Endothelial cell of umbilical vein (primary cell): ENCODE measurements at regions not wholly inside any gene's neighbourhood (a gene's known extent, or its start where the extent isn't known, plus 50 kb on each side); places are given as distances from the start of the nearest gene placed in this dataset.

ENCODE experiments used
- BruUV-seq: library from RNA; stranded (reverse); fragments of 400-500 nt; replicated peaks from 2 replicates; lab custom pipeline; 2021; lab: Mats Ljungman, UMichigan
- CTCF ChIA-PET: fragments of 300-600, 350-600 bp; sonication (Branson Sonifier 250); formaldehyde crosslinking; loops from one replicate; lab custom pipeline; 2021; ENCODE audit warnings: antibody characterized with exemption, inconsistent platforms; lab: Charles Lee
- POLR2A ChIA-PET: fragments of 300-600, 350-600 bp; sonication (Branson Sonifier 250); formaldehyde crosslinking; loops from one replicate; lab custom pipeline; 2021; ENCODE audit warnings: antibody characterized with exemption, inconsistent platforms; lab: Charles Lee
- DNase-seq: peaks from one replicate; pipeline ENCODE4 v3.0.0-alpha.2; 2011; ENCODE audit warnings: low read depth, low spot score
- FAIRE-seq: peaks from 2 replicates; lab custom pipeline; 2011; peaks lifted over from hg19 to GRCh38; lab: Jason Lieb, UNC
- H2AFZ ChIP-seq: 2 replicates; pipeline ENCODE4 v1.6.0; 2012; ENCODE audit warnings: low read depth, low read length, control low read depth, inconsistent platforms
- H3K27ac ChIP-seq: 2 replicates; pipeline ENCODE4 v1.5.1; 2011; ENCODE audit warnings: low read depth, mild to moderate bottlenecking, control low read depth, low read length, moderate library complexity; ENCODE audit not compliant: insufficient read depth
- H3K27me3 ChIP-seq, 2 experiments: 2 replicates each; pipeline versions ENCODE4 v1.6.0 to v1.6.1; 2011; ENCODE audit warnings: low read length in 2 of 2, mixed read lengths in 1 of 2; ENCODE audit not compliant: control insufficient read depth in 2 of 2, insufficient read depth in 2 of 2
- H3K36me3 ChIP-seq, 2 experiments: 2 replicates in 1 of 2; 3 replicates in 1 of 2; pipeline ENCODE4 v1.5.1; 2011; ENCODE audit warnings: low read length in 2 of 2, mild to moderate bottlenecking in 1 of 2, moderate library complexity in 1 of 2; ENCODE audit not compliant: control insufficient read depth in 2 of 2, insufficient read depth in 2 of 2; ENCODE audit errors: extremely low read depth in 1 of 2
- H3K4me1 ChIP-seq: 3 replicates; pipeline ENCODE4 v1.5.1; 2011; ENCODE audit warnings: mild to moderate bottlenecking, low read length; ENCODE audit not compliant: control insufficient read depth, insufficient read depth; ENCODE audit errors: extremely low read depth
- H3K4me2 ChIP-seq: 2 replicates; pipeline ENCODE4 v1.6.1; 2011; ENCODE audit warnings: low read length, control low read depth, mixed read lengths; ENCODE audit not compliant: insufficient read depth
- H3K4me3 ChIP-seq, 3 experiments: fragments of 200-600 bp in 1 of 3; sonication (generic), shearing (Covaris generic) in 1 of 3; replicated peaks in 1 of 3; 2 replicates each; pipeline ENCODE4 v1.5.1; 2011 to 2016; ENCODE audit warnings: control low read depth in 3 of 3, low read length in 3 of 3, mild to moderate bottlenecking in 2 of 3, inconsistent platforms in 1 of 3, low read depth in 1 of 3, moderate library complexity in 1 of 3; ENCODE audit not compliant: insufficient read depth in 1 of 3
- H3K79me2 ChIP-seq: 2 replicates; pipeline ENCODE4 v1.6.0; 2012; ENCODE audit warnings: low read length, inconsistent platforms; ENCODE audit not compliant: control insufficient read depth, insufficient read depth
- H3K9ac ChIP-seq: replicated peaks from 2 replicates; pipeline ENCODE3; 2011; ENCODE audit warnings: low read length, control low read depth; ENCODE audit not compliant: insufficient read depth; ENCODE audit errors: extremely low read depth
- H3K9me1 ChIP-seq: replicated peaks from 3 replicates; pipeline ENCODE4 v1.6.0; 2011; ENCODE audit warnings: mild to moderate bottlenecking, low read length; ENCODE audit not compliant: control insufficient read depth, insufficient read depth; ENCODE audit errors: extremely low read depth
- H3K9me3 ChIP-seq: replicated peaks from 2 replicates; pipeline ENCODE4 v1.5.1; 2012; ENCODE audit warnings: low read length, inconsistent platforms; ENCODE audit not compliant: control insufficient read depth, insufficient read depth
- H4K20me1 ChIP-seq: replicated peaks from 2 replicates; pipeline ENCODE3; 2011; ENCODE audit warnings: mild to moderate bottlenecking, low read length; ENCODE audit not compliant: control insufficient read depth, insufficient read depth; ENCODE audit errors: extremely low read depth
- CTCF ChIP-seq, 2 donors: IDR thresholded peaks; 1 replicate in 1 of 2; 2 replicates in 1 of 2; pipeline ENCODE4 v1.5.1; 2011; ENCODE audit warnings: low read length in 2 of 2, mild to moderate bottlenecking in 2 of 2, moderate library complexity in 2 of 2, control low read depth in 1 of 2, inconsistent platforms in 1 of 2, low read depth in 1 of 2; ENCODE audit not compliant: insufficient read depth in 1 of 2; ENCODE audit errors: extremely low read depth in 1 of 2
- EZH2 ChIP-seq: IDR thresholded peaks from 2 replicates; pipeline ENCODE4 v1.6.1; 2012; ENCODE audit warnings: borderline replicate concordance, low read depth, mild to moderate bottlenecking, moderate library complexity, low read length, inconsistent platforms; ENCODE audit not compliant: severe bottlenecking
- FOS ChIP-seq: IDR thresholded peaks from 2 replicates; pipeline ENCODE4 v1.6.1; 2011; ENCODE audit warnings: mild to moderate bottlenecking, low read length, moderate library complexity, borderline replicate concordance; ENCODE audit not compliant: insufficient read depth
- GATA2 ChIP-seq: IDR thresholded peaks from 2 replicates; pipeline ENCODE4 v1.7.0; 2011; ENCODE audit warnings: low read depth, mild to moderate bottlenecking, moderate library complexity, mixed read lengths, low read length; ENCODE audit not compliant: insufficient read length, insufficient read depth
- MYC ChIP-seq: IDR thresholded peaks from one replicate; pipeline ENCODE4 v1.6.1; 2011; ENCODE audit warnings: mild to moderate bottlenecking, low read depth, low read length
- POLR2A ChIP-seq: IDR thresholded peaks from 2 replicates; pipeline ENCODE4 v1.6.1; 2012; ENCODE audit warnings: low read depth, mild to moderate bottlenecking, control low read depth, low read length
- dilution Hi-C: fragments of 300-500 bp; cut with MboI; formaldehyde crosslinking; loops from one replicate; pipeline ENCODE4 v1.15.0; 2019; ENCODE audit warnings: low sequenced_read_pairs; ENCODE audit not compliant: extremely low pct_ligation_motif_present
- intact Hi-C: fragments of 100-400 bp; cut with micrococcal nuclease; formaldehyde crosslinking; loops from one replicate; pipeline ENCODE4 v1.10.0; 2022

DNA sequence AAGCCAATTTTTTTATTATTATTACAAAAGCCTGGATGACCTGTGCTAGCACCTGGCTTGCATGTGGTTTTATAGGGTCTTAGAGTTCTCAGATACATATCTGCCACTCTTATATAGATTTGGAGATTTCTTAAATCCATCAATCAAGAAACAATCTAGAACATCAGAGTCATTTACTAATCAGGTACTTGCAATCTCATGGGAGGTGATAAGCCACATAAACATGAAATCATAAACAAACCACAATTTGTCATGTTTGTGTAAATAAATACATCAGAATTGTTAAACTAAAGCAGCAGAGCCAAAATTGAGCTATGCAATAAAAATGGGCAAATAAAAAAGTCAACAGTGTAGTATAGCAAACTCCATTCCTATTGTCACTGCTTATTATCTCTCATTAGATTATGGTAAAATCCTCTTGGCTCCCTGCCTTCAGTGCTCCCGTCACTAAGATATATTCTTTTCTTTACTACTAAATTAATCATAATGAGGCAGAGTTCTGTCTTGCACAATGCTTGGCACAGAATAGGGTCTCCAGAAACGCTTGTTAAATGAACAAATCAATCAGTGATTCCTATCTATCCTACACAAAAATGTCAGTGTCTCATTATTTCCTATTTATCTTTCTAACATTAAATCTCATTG is 108.7 kb upstream of the TTC29 start:
- Histone ChIP-seq H3K4me3 (no peak overlapping the region), H4K20me1 (no peaks in the 10 kb centered on the region), H3K27ac (no peak overlapping the region), H3K4me2 (no peak overlapping the region), H3K36me3 (no peaks in the 10 kb centered on the region), H3K4me1 (peaks cover 9% of the 10 kb centered on the region), H2AFZ (no peak overlapping the region), H3K9ac (no peak overlapping the region), H3K9me3 (no peaks in the 10 kb centered on the region), H3K27me3 (peaks cover 8 to 20% of the 10 kb centered on the region in 2 experiments), H3K79me2 (no peaks in the 10 kb centered on the region), H3K9me1 (no peaks in the 10 kb centered on the region)
- DNase-seq (no peak), FAIRE-seq (no peak)
- dilution Hi-C loops (no loop called here), intact Hi-C loops (no loop called here)
- no peak for TF ChIP-seq FOS
- TF ChIP-seq GATA2, result no peak
- TF ChIP-seq POLR2A, result no peak
- TF ChIP-seq EZH2, result no peak
- BruUV-seq, result no TSS peak
- ChIA-PET CTCF (no interaction called here), POLR2A (no interaction called here)

DNA sequence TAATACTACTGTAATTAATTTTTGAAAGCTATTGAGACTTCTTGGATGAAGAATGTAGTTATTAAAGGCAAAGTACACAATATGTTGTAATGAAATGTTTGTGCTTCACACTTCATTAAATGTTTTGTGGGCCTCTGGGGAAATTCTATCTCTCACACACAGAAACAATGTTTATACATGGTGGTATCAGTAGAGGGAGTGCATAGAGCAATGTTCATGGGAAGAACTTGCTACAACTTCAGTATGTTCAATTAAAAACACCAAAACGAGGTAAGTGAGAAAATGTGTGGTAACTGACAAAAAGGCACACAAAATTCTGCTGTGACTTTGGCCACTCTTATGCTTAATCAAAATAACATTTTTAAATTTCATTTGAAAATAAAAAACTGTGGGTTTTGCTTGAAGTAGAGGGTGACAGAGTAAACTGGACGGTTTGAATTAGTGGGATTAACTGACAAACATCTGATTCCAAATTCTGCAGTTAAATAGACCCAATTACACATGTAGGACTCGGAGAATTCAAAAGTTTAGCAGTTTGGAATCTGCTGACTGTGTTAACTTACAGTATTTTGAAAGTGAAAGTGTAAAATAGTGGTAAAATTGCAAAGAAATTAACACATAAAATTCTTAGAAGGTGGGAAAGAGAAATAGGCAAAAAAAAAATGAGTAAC is 111.4 kb upstream of the TTC29 start:
- POLR2A ChIA-PET, result no interaction called here

More for the DNA sequence above, 111.4 kb upstream of the TTC29 start:
- Histone ChIP-seq H3K36me3 (no peaks in the 10 kb centered on the region), H3K9me1 (no peaks in the 10 kb centered on the region), H3K9me3 (no peaks in the 10 kb centered on the region), H3K4me2 (peak overlapping the region; percentile 97), H2AFZ (peak overlapping the region; percentile 85), H3K27me3 (peaks cover 2 to 4% of the 10 kb centered on the region in 2 experiments), H3K27ac (peak overlapping the region; percentile 42), H3K4me3 (peak overlapping the region; percentile 18 to 79 (median 58)), H4K20me1 (no peaks in the 10 kb centered on the region), H3K9ac (peak overlapping the region; percentile 41), H3K4me1 (peaks cover 9% of the 10 kb centered on the region), H3K79me2 (no peaks in the 10 kb centered on the region)
- no TSS peak for BruUV-seq
- DNase-seq, result peak; percentile 45
- intact Hi-C loops, result no loop called here
- dilution Hi-C loops, result no loop called here
- peak; percentile 76 for FAIRE-seq
- no peak for TF ChIP-seq MYC
- peak in 1 of 2 donors; percentile 5 for TF ChIP-seq CTCF (IDR thresholded peaks at IDR 0.05; ENCODE audit: extremely low read depth in 1 of 2, insufficient read depth in 1 of 2, low read depth in 1 of 2, low read length in 2 of 2)
- CTCF ChIA-PET, result interaction anchor here (1.3 kb wide), 1 partner anchor 40 kb away, joined by 5 read pairs; no protein-coding TSS in a partner anchor
